ENCODE measurements at regions not wholly inside any gene's neighbourhood (a gene's known extent, or its start where the extent isn't known, plus 50 kb on each side); places are given as distances from the start of the nearest gene placed in this dataset.
A peak's percentile ranks its signal among the peaks of the same experiment; 100 is the strongest.

DNA sequence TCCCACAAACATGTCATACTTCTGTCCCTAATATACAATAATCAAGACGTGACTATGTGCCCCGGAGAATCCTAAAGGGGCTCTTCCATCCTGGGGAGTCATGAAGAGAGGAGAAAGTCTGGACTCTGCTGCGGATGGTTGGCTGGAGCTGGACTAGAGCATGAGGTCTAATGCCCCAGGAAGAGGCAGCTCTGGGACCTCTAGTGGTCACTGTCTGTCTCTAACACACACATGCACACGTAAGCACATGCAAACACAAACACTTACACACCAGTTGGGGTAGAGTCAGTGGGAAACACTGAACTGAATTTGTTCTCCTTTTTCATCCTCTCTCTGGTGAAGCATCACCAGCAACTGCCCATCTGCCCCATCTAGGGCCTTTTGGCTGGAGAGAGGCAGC is 271.6 kb downstream of the TDRD15 start:
- TF ChIP-seq, protein P1, sequence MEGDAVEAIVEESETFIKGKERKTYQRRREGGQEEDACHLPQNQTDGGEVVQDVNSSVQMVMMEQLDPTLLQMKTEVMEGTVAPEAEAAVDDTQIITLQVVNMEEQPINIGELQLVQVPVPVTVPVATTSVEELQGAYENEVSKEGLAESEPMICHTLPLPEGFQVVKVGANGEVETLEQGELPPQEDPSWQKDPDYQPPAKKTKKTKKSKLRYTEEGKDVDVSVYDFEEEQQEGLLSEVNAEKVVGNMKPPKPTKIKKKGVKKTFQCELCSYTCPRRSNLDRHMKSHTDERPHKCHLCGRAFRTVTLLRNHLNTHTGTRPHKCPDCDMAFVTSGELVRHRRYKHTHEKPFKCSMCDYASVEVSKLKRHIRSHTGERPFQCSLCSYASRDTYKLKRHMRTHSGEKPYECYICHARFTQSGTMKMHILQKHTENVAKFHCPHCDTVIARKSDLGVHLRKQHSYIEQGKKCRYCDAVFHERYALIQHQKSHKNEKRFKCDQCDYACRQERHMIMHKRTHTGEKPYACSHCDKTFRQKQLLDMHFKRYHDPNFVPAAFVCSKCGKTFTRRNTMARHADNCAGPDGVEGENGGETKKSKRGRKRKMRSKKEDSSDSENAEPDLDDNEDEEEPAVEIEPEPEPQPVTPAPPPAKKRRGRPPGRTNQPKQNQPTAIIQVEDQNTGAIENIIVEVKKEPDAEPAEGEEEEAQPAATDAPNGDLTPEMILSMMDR (IDR thresholded peaks at IDR 0.05), result peak in 4 of 12 donors; percentile 4 to 23 (median 18)
- TF ChIP-seq POLR2A (IDR thresholded peaks at IDR 0.05), result no peak

Data from heart left ventricle (tissue), 13 donors.